Activated T-cell treated with anti-CD3 and anti-CD28 coated beads for 24 hours (primary cell): ENCODE measurements at regions not wholly inside any gene's neighbourhood (a gene's known extent, or its start where the extent isn't known, plus 50 kb on each side); places are given as distances from the start of the nearest gene placed in this dataset.

Experiments used
- DNase-seq: peaks from one replicate; pipeline ENCODE4 v3.0.0-alpha.2; 2020; ENCODE audit warnings: low read depth

GRCh38 chr4:4735870-4736269 is 123.6 kb upstream of the MSX1 start:
- no peak for DNase-seq

- DNase-seq: no peak
Measured at GRCh38 chr4:4735136-4735750, 124.2 kb upstream of the MSX1 start.

DNA sequence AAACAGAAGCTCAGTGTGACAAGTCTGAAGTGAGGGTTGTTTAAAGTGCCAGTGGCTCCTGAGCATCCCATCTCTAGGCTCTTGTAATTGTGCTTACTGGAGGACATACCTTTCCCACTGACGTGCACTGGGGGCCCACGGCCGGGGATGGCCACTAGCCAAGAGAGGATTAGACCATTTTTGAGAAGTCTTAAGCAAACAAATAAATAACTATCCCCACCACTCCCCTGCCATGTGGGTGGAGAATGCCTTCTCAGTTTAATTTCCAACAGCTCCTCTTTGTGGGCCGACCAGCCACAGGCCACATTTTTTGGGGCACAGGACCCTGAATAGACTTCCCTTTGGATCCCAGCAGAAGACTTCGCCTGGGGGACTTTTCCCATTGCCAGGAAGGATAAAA is 125.0 kb upstream of the MSX1 start:
- DNase-seq: no peak

- no peak for DNase-seq
Measured at GRCh38 chr4:4733663-4734062, 125.8 kb upstream of the MSX1 start.

DNA sequence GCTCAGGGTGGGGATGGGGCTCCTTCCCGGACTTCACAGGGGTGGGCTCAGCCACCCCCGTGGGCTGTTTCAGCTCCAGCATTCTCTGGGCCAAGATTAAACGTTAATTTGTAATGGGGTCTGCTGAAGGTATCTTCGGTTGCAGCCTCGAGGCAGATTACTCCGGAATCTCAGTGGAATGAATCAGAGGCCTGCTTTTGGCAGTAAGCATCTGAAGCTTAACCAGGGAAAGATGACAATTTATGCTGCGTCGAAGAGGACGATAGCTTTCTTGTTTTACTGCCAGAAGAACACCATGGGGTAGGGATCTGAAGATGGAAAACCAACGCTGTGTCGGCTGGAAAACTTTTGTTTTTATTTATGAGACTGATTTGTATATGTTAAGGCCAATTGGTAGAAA is 129.2 kb upstream of the MSX1 start:
- DNase-seq: no peak

DNA sequence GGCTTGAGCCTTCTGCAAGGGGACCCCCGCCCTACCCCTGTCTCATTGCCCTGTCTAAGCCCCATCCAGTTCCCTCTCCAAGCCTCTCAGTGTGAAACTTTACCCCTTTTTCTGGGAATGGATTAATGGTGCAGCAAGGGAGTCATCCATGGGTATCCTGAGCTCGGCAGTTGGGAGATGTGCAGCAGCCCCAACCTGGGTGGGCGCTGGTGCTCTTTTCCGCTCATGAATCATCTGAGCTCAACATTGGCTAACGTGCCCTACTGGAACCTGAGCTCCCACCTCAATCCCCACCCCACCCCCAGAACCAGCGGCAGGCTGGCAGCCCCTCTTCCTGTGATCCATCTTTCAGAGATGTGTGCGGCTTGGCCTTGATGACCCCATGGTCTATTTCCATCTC is 130.3 kb upstream of the MSX1 start:
- DNase-seq: no peak

DNA sequence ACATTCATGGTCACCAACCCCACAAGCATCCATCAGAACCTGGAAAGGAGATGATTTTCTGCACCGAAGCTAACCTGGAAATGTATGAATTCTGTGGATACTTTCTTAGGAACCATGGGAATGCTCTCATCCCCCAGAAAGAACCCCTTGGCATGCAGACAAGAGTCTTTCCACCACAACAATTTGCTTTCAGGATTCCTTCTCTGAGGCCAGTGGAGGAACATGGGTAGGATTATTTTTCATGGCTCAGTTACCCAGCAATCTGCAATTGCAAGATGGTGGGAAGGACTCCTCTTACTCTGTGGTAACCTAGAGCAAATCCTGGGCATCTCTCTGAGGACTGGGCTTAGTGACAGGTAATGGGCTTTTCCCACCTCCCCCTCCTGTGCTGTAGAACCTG is 131.9 kb upstream of the MSX1 start:
- DNase-seq: no peak

DNA sequence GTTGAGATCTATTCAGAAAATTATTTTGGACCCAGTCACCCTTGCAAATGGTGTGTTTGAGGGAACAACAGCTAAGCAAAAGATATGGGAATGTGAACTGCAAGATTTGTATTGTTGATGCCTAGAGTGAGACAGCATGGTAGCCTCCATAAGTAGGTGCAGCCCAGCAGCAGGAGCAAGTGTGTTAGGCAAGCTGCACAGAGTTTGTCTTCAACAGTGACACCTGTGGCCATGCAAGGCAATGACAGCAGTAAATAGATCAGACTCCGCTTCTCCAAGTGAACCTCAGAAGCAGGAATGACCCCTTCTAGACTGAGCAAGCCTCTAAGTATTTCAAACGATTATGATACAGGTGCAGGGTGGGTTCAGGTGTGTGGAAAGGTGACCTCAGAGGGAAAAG is 133.4 kb upstream of the MSX1 start:
- no peak for DNase-seq

GRCh38 chr4:4724321-4724720 is 135.1 kb upstream of the MSX1 start:
- no peak for DNase-seq

DNA sequence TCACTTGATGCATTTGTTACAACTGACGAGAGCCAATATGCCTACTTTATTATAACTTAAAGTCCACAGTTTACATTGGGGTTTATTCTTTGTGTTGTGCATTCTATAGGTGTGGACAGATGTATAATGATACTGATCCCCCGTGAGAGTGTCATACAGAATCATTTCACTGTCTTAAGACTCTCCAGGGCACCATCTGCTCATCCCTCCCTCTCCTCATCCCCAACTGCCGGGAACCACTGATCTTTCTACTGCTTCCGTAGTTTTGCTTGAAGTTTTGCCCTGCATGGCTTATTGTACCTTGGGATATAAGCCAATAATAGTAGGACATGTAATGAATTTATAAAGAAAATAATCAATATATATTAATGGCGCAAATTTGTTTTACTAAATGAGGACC is 137.8 kb upstream of the MSX1 start:
- DNase-seq: no peak

DNA sequence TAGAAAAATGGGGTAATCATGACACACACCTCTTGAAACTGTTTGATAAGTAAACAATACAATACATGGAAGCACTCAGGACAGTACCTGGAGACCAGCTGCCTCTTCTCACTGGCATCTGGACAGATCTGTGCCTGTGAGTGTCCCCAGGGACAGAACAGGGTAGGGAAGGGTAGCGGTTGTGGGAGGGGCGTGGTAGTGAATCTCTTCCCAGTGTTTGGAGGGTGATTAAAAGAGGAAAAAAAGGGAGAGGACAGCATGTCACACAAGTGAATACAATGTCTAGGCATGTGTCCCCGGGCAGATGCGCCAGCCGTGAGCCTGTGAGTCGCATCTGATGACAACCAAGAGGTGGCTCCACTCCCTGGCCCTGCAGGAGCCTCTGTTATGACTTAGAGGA is 138.8 kb upstream of the MSX1 start:
- DNase-seq: no peak

- no peak for DNase-seq
Measured at GRCh38 chr4:4719436-4719835, 140.0 kb upstream of the MSX1 start.

DNA sequence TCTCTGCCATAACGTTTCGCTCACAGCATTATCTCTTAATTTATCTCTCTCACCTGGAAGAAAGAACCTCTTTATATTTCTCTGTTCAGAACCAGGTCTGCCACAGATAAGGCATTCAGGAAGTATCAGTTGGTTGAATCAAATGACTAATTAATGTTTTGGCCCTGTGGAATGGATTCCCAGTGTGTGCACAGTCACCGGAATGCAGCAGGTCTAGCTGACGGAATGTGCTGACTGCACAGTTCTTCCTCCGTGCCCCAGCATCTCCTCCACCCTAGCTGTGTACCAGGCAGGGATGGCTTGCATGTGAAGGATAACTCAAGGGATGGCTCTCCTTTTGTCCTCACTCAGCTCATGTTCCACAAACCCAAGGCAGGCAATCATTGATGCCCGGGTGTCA is 141.8 kb upstream of the MSX1 start:
- no peak for DNase-seq

GRCh38 chr4:4714331-4714730 is 145.1 kb upstream of the MSX1 start:
- DNase-seq: no peak

GRCh38 chr4:4712800-4713528 is 146.5 kb upstream of the MSX1 start:
- no peak for DNase-seq

DNA sequence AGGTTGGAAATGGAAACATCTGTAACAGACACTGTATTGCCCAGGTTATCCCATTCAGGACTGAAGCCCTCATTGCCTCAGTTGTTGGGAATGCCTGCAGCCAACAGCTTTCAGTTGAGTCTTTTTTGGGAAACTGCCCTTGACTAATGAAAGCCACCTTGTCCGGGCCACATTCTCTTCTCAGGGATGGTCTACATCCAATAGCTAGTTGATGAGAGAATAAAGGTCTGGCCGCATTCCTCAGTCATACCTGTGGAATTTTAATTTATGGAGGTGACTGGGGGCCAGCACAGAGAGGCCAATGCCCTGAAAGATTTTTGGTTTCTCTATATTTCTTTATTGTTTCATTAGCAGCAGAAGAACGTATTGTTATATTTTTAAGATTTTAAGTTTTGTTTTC is 147.6 kb upstream of the MSX1 start:
- no peak for DNase-seq

DNA sequence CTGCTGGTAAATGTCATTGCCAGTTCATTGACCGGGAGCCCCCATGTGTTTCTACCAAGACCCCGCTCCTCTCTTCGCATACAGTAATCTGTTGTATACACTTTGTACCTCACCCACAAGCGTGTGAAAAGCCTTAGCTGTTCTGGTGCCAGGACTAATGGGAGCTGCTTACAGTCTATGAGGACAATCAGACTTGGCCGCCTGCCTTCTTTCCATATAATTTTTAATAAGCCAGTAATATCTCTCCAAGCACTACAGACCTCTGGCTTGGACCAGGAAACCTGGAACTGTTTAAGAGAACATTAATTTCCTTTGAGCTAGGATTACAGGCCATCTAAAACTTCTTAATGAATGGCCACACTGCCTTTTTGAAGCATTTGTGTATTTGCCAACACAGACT is 149.7 kb upstream of the MSX1 start:
- DNase-seq: no peak

DNA sequence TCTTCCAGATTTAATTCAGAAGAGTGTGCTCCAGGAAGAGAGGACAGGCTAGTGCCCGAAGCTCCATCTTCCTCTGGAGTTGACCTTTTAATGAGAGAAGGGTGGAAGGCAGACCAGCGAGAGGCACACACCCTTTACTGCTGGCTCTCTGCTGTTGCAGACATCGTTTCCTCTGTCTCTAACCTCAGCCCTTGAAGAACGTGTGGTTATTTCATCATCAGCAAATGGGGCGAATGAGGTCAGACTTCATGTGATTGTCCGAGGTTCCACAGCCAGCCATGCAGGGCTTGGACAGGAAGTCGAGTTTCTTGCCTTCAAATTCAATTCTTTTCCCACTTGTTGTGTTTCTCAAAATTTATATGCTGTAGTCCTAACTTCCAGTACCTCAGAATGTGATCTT is 155.2 kb upstream of the MSX1 start:
- DNase-seq: no peak

- DNase-seq: no peak
Measured at GRCh38 chr4:4697584-4697983, 155.7 kb upstream of the STX18 start.

DNA sequence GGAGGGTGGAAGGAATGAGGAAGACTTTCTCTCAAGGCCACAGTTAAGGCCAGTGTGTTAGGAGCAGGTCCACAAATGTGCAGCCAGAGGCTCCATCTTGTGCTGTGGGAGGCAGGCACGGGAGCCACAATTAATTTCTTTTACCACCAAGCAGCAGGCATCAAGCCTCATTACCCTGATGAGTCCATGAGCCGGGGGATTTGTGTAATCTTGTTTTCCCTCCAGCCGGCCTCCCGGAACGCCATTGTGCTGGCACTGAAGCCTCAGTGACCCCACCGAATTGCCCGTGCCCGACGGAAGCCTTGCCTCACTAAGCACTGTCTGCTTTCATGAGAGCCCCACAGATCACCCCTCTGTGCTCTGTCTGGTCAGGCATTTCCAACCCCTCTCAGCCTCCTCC is 154.7 kb upstream of the STX18 start:
- no peak for DNase-seq

DNA sequence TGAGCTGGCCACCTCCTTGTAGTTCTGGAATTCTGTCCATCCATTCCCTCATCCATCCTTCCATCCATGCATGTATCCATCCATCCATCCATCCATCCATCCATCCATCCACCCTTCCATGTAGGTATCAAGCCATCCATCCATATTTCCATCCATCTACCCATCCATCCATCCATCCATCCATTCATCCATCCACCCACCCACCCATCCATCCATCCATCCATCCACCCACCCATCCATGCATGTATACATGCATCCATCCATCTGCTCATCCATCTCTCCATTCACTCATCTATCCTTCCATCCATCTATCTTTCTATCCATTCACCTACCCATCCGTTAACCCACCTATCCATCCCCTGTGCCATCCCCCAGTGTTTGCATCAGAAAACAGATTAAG is 153.6 kb upstream of the STX18 start:
- DNase-seq: no peak

DNA sequence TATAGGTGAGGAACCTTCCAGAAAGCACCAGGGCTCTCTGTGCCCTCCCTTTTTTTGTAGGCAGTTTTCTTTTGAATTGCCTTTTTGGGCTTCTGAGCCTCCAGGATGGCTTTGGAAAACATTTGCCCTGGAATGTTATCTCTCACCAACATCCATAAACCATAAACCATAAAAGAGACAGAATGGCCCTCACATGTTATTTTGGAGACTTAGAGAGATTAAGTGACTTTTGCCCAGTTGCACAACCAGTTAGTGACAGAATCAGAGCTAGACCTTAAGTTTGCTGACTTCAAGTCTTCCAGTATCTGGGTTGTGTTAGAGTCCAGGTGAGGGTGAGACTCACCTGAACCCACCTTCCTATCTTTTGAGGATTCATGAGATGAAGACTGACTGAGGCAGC is 153.0 kb upstream of the STX18 start:
- DNase-seq: no peak

GRCh38 chr4:4694296-4694772 is 152.5 kb upstream of the STX18 start:
- DNase-seq: no peak

DNA sequence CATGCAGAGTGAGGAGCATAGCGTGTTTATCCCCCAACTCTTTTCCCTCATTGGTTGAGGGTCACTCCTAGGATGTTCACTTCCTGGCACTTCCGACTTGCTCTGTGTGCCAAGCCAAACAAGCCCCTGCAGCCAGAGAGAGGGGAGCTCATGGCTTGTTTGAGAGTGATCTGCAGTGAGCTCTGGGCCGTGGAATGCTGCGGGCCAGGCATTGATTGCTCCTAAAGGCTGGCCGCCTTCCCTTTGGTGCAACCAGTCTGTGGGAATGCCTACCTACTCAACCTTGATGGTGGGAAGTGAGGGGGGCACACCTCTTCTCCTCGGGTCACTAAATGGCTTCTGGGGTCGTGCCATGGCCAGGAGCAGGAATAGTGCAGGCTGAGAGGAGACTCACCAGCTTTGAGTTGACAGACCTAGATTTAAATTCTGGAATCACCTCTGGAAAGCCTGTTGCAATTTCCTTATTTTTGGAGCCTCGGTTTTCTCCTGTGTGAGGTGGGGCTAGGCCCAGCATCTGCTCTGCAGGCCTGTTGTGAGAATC is 152.0 kb upstream of the STX18 start:
- no peak for DNase-seq
